ENCODE measurements at regions not wholly inside any gene's neighbourhood (a gene's known extent, or its start where the extent isn't known, plus 50 kb on each side); places are given as distances from the start of the nearest gene placed in this dataset.

DNA sequence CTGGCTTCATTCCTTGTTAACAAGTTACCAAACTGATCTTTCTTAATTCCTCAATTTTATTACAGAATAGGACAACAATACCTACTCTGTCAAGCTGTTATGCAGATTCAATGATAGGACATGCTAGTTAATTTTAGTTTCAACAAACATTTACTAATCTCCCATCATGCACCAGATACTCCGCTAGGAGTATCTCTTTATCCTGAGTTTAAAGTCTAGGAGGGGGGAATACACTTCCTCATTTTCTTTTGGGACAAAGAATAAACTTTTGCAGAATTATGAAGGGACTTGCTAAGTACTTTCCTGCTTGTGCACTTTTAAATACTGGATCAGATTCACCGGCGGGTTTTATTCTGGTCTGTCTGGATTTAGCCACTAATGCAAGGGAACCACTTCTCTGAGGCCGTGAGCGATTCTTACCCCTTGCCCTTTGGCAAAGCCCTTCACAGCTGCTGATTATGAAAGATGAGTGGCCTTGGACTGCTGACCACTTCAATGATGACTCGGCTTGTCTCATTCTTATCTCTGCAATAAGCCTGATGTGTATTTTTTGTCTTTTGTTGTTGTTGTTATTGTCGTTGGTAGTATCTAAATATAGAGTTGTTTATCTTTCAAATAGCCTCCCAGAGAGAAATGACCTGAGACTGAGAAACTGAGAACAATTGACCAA lies 73.9 kb downstream of the RMI1 start:
- no peak overlapping the region for H3K4me3 ChIP-seq (ENCODE audit: low read depth in 1 of 2, low read length in 2 of 2)
- no peaks in the 10 kb centered on the region for H3K9me3 ChIP-seq (ENCODE audit: control insufficient read depth in 1 of 2, low read length in 2 of 2)
- H3K36me3 ChIP-seq (ENCODE audit: control insufficient read depth in 1 of 2, insufficient read depth in 2 of 2, low read length in 2 of 2), result no peaks in the 10 kb centered on the region
- no peaks in the 10 kb centered on the region for H3K27me3 ChIP-seq (ENCODE audit: control insufficient read depth in 1 of 2, insufficient read depth in 2 of 2, low read length in 2 of 2)
- no peak overlapping the region for H3K9ac ChIP-seq (ENCODE audit: low read depth in 1 of 2, low read length in 2 of 2)
- H3K27ac ChIP-seq (ENCODE audit: low read depth, low read length), result no peak overlapping the region
- no peaks in the 10 kb centered on the region for H3K4me1 ChIP-seq (ENCODE audit: control insufficient read depth in 1 of 2, insufficient read depth in 2 of 2, low read length in 2 of 2)

- H3K4me3 ChIP-seq (ENCODE audit: low read depth in 1 of 2, low read length in 2 of 2), result no peak overlapping the region
- no peak overlapping the region for H3K9ac ChIP-seq (ENCODE audit: low read depth in 1 of 2, low read length in 2 of 2)
- no peak overlapping the region for H3K27ac ChIP-seq (ENCODE audit: low read depth, low read length)
- no peaks in the 10 kb centered on the region for H3K4me1 ChIP-seq (ENCODE audit: control insufficient read depth in 1 of 2, insufficient read depth in 2 of 2, low read length in 2 of 2)
- no peaks in the 10 kb centered on the region for H3K27me3 ChIP-seq (ENCODE audit: control insufficient read depth in 1 of 2, insufficient read depth in 2 of 2, low read length in 2 of 2)
- no peaks in the 10 kb centered on the region for H3K36me3 ChIP-seq (ENCODE audit: control insufficient read depth in 1 of 2, insufficient read depth in 2 of 2, low read length in 2 of 2)
- H3K9me3 ChIP-seq (ENCODE audit: control insufficient read depth in 1 of 2, low read length in 2 of 2), result no peaks in the 10 kb centered on the region
Measured at GRCh38 chr9:84057662-84058061, 77.1 kb downstream of the RMI1 start.

GRCh38 chr9:84059936-84060335 lies 79.3 kb downstream of the RMI1 start:
- no peaks in the 10 kb centered on the region for H3K36me3 ChIP-seq (ENCODE audit: control insufficient read depth in 1 of 2, insufficient read depth in 2 of 2, low read length in 2 of 2)
- H3K27ac ChIP-seq (ENCODE audit: low read depth, low read length), result no peak overlapping the region
- no peaks in the 10 kb centered on the region for H3K27me3 ChIP-seq (ENCODE audit: control insufficient read depth in 1 of 2, insufficient read depth in 2 of 2, low read length in 2 of 2)
- H3K4me1 ChIP-seq (ENCODE audit: control insufficient read depth in 1 of 2, insufficient read depth in 2 of 2, low read length in 2 of 2), result no peaks in the 10 kb centered on the region
- no peaks in the 10 kb centered on the region for H3K9me3 ChIP-seq (ENCODE audit: control insufficient read depth in 1 of 2, low read length in 2 of 2)
- H3K9ac ChIP-seq (ENCODE audit: low read depth in 1 of 2, low read length in 2 of 2), result no peak overlapping the region
- H3K4me3 ChIP-seq (ENCODE audit: low read depth in 1 of 2, low read length in 2 of 2), result no peak overlapping the region

DNA sequence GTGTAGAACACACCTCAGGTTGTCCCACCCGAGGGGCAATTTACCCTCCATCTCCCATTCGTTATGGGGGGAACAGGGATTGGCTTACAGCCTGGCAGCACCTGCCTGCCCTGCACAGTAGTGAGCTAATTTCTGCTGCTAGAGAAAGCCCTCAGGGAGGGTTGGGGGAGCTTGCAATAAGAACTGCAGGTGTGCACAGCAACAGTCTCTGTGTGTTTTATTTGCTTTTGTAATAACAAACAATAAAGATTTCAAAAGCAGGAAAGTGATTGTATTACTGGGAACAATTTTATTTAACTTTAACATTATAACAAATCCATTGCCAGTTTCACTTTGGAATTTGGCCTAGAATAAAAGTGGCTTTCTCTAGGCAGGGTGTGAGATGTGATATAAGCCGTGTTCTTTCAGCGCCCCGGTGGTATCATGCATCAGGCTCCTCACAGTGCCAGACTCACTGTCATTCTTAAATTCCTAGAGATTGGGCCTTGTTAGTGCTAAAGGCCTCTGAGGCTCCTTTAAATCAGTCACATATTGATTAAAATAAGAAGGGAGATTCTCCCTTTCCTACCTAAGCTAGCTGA lies 81.1 kb downstream of the RMI1 start:
- Histone ChIP-seq H3K9ac (ENCODE audit: low read depth in 1 of 2, low read length in 2 of 2) (no peak overlapping the region), H3K4me3 (ENCODE audit: low read depth in 1 of 2, low read length in 2 of 2) (no peak overlapping the region), H3K36me3 (ENCODE audit: control insufficient read depth in 1 of 2, insufficient read depth in 2 of 2, low read length in 2 of 2) (no peaks in the 10 kb centered on the region), H3K9me3 (ENCODE audit: control insufficient read depth in 1 of 2, low read length in 2 of 2) (no peaks in the 10 kb centered on the region), H3K4me1 (ENCODE audit: control insufficient read depth in 1 of 2, insufficient read depth in 2 of 2, low read length in 2 of 2) (no peaks in the 10 kb centered on the region), H3K27ac (ENCODE audit: low read depth, low read length) (no peak overlapping the region), H3K27me3 (ENCODE audit: control insufficient read depth in 1 of 2, insufficient read depth in 2 of 2, low read length in 2 of 2) (no peaks in the 10 kb centered on the region)

- H3K27ac ChIP-seq (ENCODE audit: low read depth, low read length), result no peak overlapping the region
- H3K4me3 ChIP-seq (ENCODE audit: low read depth in 1 of 2, low read length in 2 of 2), result no peak overlapping the region
- no peaks in the 10 kb centered on the region for H3K36me3 ChIP-seq (ENCODE audit: control insufficient read depth in 1 of 2, insufficient read depth in 2 of 2, low read length in 2 of 2)
- no peaks in the 10 kb centered on the region for H3K4me1 ChIP-seq (ENCODE audit: control insufficient read depth in 1 of 2, insufficient read depth in 2 of 2, low read length in 2 of 2)
- no peak overlapping the region for H3K9ac ChIP-seq (ENCODE audit: low read depth in 1 of 2, low read length in 2 of 2)
- no peaks in the 10 kb centered on the region for H3K9me3 ChIP-seq (ENCODE audit: control insufficient read depth in 1 of 2, low read length in 2 of 2)
- H3K27me3 ChIP-seq (ENCODE audit: control insufficient read depth in 1 of 2, insufficient read depth in 2 of 2, low read length in 2 of 2), result no peaks in the 10 kb centered on the region
Measured at GRCh38 chr9:84062538-84062937, 81.9 kb downstream of the RMI1 start.

DNA sequence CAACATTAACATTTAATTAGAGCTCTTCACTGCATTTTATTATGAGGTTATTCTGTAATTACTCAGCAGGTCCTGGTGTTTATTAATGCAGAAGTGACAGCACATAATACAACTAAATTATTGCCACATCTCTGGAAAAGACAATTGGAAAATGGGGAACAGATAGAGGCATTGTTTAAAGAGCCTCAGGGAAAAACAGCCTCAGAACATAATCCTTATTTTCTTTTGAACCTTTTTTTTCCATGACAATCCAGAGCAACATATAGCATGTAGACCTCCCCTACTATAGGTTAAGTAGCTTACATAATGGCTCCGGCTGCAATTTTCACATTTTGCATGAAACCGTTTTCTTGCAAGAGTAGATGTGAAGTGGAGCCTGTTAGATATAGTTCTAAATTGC lies 87.2 kb downstream of the RMI1 start:
- H3K27ac ChIP-seq (ENCODE audit: low read depth, low read length), result no peak overlapping the region
- H3K9ac ChIP-seq (ENCODE audit: low read depth in 1 of 2, low read length in 2 of 2), result no peak overlapping the region
- no peak overlapping the region for H3K4me3 ChIP-seq (ENCODE audit: low read depth in 1 of 2, low read length in 2 of 2)
- no peaks in the 10 kb centered on the region for H3K36me3 ChIP-seq (ENCODE audit: control insufficient read depth in 1 of 2, insufficient read depth in 2 of 2, low read length in 2 of 2)
- no peaks in the 10 kb centered on the region for H3K9me3 ChIP-seq (ENCODE audit: control insufficient read depth in 1 of 2, low read length in 2 of 2)
- no peaks in the 10 kb centered on the region for H3K4me1 ChIP-seq (ENCODE audit: control insufficient read depth in 1 of 2, insufficient read depth in 2 of 2, low read length in 2 of 2)
- H3K27me3 ChIP-seq (ENCODE audit: control insufficient read depth in 1 of 2, insufficient read depth in 2 of 2, low read length in 2 of 2), result no peaks in the 10 kb centered on the region

- Histone ChIP-seq H3K4me3 (ENCODE audit: low read depth in 1 of 2, low read length in 2 of 2) (no peak overlapping the region), H3K36me3 (ENCODE audit: control insufficient read depth in 1 of 2, insufficient read depth in 2 of 2, low read length in 2 of 2) (no peaks in the 10 kb centered on the region), H3K9me3 (ENCODE audit: control insufficient read depth in 1 of 2, low read length in 2 of 2) (no peaks in the 10 kb centered on the region), H3K4me1 (ENCODE audit: control insufficient read depth in 1 of 2, insufficient read depth in 2 of 2, low read length in 2 of 2) (no peaks in the 10 kb centered on the region), H3K27me3 (ENCODE audit: control insufficient read depth in 1 of 2, insufficient read depth in 2 of 2, low read length in 2 of 2) (no peaks in the 10 kb centered on the region), H3K27ac (ENCODE audit: low read depth, low read length) (no peak overlapping the region), H3K9ac (ENCODE audit: low read depth in 1 of 2, low read length in 2 of 2) (no peak overlapping the region)
Measured at GRCh38 chr9:84068872-84069271, 88.3 kb downstream of the RMI1 start.

GRCh38 chr9:84070590-84070989 lies 90.0 kb downstream of the RMI1 start:
- Histone ChIP-seq H3K27ac (ENCODE audit: low read depth, low read length) (no peak overlapping the region), H3K4me1 (ENCODE audit: control insufficient read depth in 1 of 2, insufficient read depth in 2 of 2, low read length in 2 of 2) (no peaks in the 10 kb centered on the region), H3K4me3 (ENCODE audit: low read depth in 1 of 2, low read length in 2 of 2) (no peak overlapping the region), H3K9me3 (ENCODE audit: control insufficient read depth in 1 of 2, low read length in 2 of 2) (no peaks in the 10 kb centered on the region), H3K36me3 (ENCODE audit: control insufficient read depth in 1 of 2, insufficient read depth in 2 of 2, low read length in 2 of 2) (no peaks in the 10 kb centered on the region), H3K9ac (ENCODE audit: low read depth in 1 of 2, low read length in 2 of 2) (no peak overlapping the region), H3K27me3 (ENCODE audit: control insufficient read depth in 1 of 2, insufficient read depth in 2 of 2, low read length in 2 of 2) (no peaks in the 10 kb centered on the region)

GRCh38 chr9:84072621-84073180 lies 92.1 kb downstream of the RMI1 start:
- Histone ChIP-seq H3K4me3 (ENCODE audit: low read depth in 1 of 2, low read length in 2 of 2) (no peak overlapping the region), H3K27me3 (ENCODE audit: control insufficient read depth in 1 of 2, insufficient read depth in 2 of 2, low read length in 2 of 2) (no peaks in the 10 kb centered on the region), H3K36me3 (ENCODE audit: control insufficient read depth in 1 of 2, insufficient read depth in 2 of 2, low read length in 2 of 2) (no peaks in the 10 kb centered on the region), H3K27ac (ENCODE audit: low read depth, low read length) (no peak overlapping the region), H3K9me3 (ENCODE audit: control insufficient read depth in 1 of 2, low read length in 2 of 2) (no peaks in the 10 kb centered on the region), H3K9ac (ENCODE audit: low read depth in 1 of 2, low read length in 2 of 2) (no peak overlapping the region), H3K4me1 (ENCODE audit: control insufficient read depth in 1 of 2, insufficient read depth in 2 of 2, low read length in 2 of 2) (peaks cover 0 to 11% of the 10 kb centered on the region in 2 donors)

DNA sequence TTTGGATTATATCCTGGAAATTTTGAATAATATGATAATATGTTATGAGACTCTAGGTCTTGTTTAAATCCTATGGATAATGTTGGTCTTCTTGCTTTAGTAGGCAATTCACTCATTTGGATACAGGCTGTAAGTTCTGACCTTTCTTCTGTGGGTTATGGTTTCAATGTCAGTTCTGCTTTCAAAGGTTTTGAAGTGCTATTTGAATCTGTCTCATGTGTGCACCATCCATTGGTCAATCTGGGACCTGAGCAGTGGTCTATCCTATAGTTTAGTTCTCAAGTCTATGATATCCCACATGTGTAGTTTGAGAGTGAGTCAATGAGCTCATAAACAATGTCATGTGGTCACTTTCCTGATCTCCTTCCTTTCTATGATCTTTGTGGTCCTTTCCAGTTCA lies 94.4 kb downstream of the RMI1 start:
- Histone ChIP-seq H3K4me1 (ENCODE audit: control insufficient read depth in 1 of 2, insufficient read depth in 2 of 2, low read length in 2 of 2) (peaks cover 0 to 11% of the 10 kb centered on the region in 2 donors), H3K27ac (ENCODE audit: low read depth, low read length) (no peak overlapping the region), H3K4me3 (ENCODE audit: low read depth in 1 of 2, low read length in 2 of 2) (no peak overlapping the region), H3K27me3 (ENCODE audit: control insufficient read depth in 1 of 2, insufficient read depth in 2 of 2, low read length in 2 of 2) (no peaks in the 10 kb centered on the region), H3K9ac (ENCODE audit: low read depth in 1 of 2, low read length in 2 of 2) (no peak overlapping the region), H3K36me3 (ENCODE audit: control insufficient read depth in 1 of 2, insufficient read depth in 2 of 2, low read length in 2 of 2) (no peaks in the 10 kb centered on the region), H3K9me3 (ENCODE audit: control insufficient read depth in 1 of 2, low read length in 2 of 2) (no peaks in the 10 kb centered on the region)
